ENCODE measurements at regions not wholly inside any gene's neighbourhood (a gene's known extent, or its start where the extent isn't known, plus 50 kb on each side); places are given as distances from the start of the nearest gene placed in this dataset.

DNA sequence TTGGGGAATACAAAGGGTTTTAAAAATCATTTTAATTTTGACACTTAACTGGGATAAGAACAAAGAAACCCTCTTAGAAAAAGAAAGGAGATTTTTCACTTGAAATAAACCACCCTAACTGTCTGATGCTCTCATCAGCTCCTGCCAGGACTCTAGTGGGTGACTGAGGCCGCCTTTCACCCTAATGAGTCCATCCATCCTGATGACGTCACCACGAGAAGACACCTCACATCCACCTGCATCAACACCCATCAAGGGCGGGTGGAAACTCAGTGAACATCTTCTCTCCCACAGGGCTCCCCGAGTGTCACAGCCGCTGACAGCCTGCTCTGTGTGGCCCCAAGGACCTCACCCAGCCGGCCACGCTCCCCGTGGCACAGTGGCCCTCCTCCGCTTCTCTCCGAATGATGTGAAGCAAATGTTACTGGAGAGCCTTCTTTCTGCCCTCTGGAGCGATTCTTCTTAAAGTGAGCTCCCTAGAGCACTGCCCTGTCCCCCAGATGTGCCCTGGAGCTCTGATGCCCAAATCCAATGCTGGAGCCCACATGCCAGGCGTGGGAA, 584.3 kb upstream of the ADAMTS16 start:
- no peak for DNase-seq
- CTCF ChIA-PET, result no interaction called here

DNA sequence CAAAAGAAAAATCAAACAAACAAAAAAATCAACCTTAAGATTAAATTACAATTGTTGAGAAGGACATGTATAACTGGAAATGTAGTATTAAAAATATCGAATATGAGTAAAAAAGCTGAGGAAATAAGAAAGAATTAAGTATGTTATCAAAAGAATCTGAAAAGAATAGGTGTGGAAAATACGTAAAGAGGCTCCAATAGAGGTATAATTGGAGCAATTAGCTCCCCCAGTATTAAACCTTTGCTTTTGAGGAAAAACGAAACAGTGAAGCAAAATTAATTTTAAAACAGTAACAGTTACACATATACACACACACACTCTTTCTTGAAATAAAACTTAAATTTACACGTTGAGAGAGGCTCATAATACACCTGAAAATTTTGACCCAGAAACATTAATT, 578.7 kb upstream of the ADAMTS16 start:
- ATAC-seq (no peak), DNase-seq (no peak)
- Mint-ChIP-seq H3K27me3 (no peaks in the 10 kb centered on the region), H3K4me3 (no peak overlapping the region), H3K4me1 (ENCODE audit: low read depth) (no peaks in the 10 kb centered on the region), H3K36me3 (ENCODE audit: low read depth) (no peaks in the 10 kb centered on the region), H3K9me3 (peaks cover 9% of the 10 kb centered on the region), H3K27ac (no peak overlapping the region)
- POLR2A ChIA-PET, result no interaction called here
- intact Hi-C loops (cut with micrococcal nuclease), result no loop called here
- CTCF ChIA-PET, result no interaction called here
- TF ChIP-seq, protein P1, sequence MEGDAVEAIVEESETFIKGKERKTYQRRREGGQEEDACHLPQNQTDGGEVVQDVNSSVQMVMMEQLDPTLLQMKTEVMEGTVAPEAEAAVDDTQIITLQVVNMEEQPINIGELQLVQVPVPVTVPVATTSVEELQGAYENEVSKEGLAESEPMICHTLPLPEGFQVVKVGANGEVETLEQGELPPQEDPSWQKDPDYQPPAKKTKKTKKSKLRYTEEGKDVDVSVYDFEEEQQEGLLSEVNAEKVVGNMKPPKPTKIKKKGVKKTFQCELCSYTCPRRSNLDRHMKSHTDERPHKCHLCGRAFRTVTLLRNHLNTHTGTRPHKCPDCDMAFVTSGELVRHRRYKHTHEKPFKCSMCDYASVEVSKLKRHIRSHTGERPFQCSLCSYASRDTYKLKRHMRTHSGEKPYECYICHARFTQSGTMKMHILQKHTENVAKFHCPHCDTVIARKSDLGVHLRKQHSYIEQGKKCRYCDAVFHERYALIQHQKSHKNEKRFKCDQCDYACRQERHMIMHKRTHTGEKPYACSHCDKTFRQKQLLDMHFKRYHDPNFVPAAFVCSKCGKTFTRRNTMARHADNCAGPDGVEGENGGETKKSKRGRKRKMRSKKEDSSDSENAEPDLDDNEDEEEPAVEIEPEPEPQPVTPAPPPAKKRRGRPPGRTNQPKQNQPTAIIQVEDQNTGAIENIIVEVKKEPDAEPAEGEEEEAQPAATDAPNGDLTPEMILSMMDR (IDR thresholded peaks at IDR 0.05), result no peak

More for the DNA sequence above, 584.3 kb upstream of the ADAMTS16 start:
- Mint-ChIP-seq H3K27me3 (no peaks in the 10 kb centered on the region), H3K36me3 (ENCODE audit: low read depth) (no peaks in the 10 kb centered on the region), H3K9me3 (peaks cover 7% of the 10 kb centered on the region), H3K27ac (no peak overlapping the region), H3K4me1 (ENCODE audit: low read depth) (no peaks in the 10 kb centered on the region), H3K4me3 (no peak overlapping the region)
- TF ChIP-seq, protein P1 (IDR thresholded peaks at IDR 0.05), result no peak
- intact Hi-C loops (cut with micrococcal nuclease), result no loop called here
- no peak for ATAC-seq
- POLR2A ChIA-PET, result no interaction called here

DNA sequence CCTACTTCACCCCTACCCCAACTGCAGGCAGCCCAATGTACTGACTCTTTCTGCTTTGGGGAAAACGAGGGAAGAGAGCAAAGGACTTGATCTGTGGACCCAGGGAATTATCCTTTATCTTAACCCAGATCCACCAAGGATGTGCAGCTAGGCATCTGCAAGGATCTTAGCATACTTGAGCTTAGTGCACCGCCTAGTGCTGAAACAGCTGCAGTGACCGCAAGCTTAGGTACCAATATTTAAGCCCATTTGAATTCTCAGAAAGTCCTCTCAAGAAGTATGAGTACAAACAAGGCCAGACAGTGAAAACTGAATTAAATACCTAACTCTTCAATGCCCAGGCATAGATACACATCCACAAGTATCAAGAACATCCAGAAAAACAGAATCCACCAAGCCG, 576.7 kb upstream of the ADAMTS16 start:
- intact Hi-C loops (cut with micrococcal nuclease), result no loop called here
- H3K4me3 Mint-ChIP-seq, result no peak overlapping the region
- no peaks in the 10 kb centered on the region for H3K4me1 Mint-ChIP-seq (ENCODE audit: low read depth)
- POLR2A ChIA-PET, result no interaction called here
- no peak for DNase-seq
- TF ChIP-seq, protein P1 (IDR thresholded peaks at IDR 0.05), result no peak
- H3K36me3 Mint-ChIP-seq (ENCODE audit: low read depth), result no peaks in the 10 kb centered on the region
- no peak for ATAC-seq
- no peak overlapping the region for H3K27ac Mint-ChIP-seq
- peaks cover 9% of the 10 kb centered on the region for H3K9me3 Mint-ChIP-seq
- CTCF ChIA-PET, result interaction anchor here (1.1 kb wide), 1 partner anchor 13 kb away, joined by 3 read pairs; no protein-coding TSS in a partner anchor
- H3K27me3 Mint-ChIP-seq, result no peaks in the 10 kb centered on the region

DNA sequence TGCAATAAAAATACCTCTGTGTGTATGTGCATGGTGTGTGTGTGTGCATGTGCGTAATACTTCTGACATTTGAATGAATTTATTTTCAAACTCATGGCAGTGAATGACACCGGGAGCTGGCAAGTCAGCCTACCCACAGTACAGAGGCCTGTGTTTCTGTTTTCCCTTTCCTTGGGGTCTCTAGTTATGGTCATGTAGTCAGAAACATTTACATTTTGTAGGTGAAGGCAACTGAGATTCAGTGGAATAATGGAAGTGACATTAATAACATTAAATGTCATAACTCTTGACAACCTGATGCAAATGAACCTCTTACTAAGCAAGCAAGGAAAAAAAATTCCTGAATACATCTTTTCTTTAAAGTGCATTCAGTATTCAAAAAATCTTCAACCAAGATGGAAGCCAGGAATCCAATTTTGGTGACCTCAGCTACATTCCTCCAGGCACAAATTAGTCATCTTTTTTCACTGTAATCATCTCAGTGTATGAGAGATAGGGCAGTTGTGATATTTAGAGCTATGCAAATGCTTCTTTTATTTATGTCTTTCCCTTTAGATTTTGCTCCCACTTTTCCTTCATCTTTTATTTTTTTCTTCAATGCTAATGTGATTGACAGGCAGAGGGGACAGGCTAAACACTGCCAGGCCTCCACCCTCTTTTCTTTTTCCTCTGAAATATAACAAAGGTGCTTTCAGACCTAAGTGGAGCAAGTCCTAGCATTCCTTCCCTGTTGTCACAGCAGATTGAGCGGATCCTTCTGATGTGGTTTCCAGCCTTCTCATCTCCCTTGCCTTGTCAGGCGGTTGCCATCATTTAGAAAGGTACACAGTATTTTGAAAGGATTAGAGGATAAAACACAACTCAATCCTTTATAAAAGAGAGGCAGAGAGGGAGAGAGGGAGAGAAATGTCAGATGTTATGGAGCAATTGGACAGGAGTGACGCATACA, 569.8 kb upstream of the ADAMTS16 start:
- H3K27ac Mint-ChIP-seq, result no peak overlapping the region
- DNase-seq, result no peak
- intact Hi-C loops (cut with micrococcal nuclease), result no loop called here
- CTCF ChIA-PET, result no interaction called here
- TF ChIP-seq, protein P1 (IDR thresholded peaks at IDR 0.05), result no peak
- no peak overlapping the region for H3K4me3 Mint-ChIP-seq
- no peaks in the 10 kb centered on the region for H3K36me3 Mint-ChIP-seq (ENCODE audit: low read depth)
- POLR2A ChIA-PET, result no interaction called here
- no peaks in the 10 kb centered on the region for H3K4me1 Mint-ChIP-seq (ENCODE audit: low read depth)
- no peaks in the 10 kb centered on the region for H3K27me3 Mint-ChIP-seq
- ATAC-seq, result no peak
- peaks cover 3% of the 10 kb centered on the region for H3K9me3 Mint-ChIP-seq

DNA sequence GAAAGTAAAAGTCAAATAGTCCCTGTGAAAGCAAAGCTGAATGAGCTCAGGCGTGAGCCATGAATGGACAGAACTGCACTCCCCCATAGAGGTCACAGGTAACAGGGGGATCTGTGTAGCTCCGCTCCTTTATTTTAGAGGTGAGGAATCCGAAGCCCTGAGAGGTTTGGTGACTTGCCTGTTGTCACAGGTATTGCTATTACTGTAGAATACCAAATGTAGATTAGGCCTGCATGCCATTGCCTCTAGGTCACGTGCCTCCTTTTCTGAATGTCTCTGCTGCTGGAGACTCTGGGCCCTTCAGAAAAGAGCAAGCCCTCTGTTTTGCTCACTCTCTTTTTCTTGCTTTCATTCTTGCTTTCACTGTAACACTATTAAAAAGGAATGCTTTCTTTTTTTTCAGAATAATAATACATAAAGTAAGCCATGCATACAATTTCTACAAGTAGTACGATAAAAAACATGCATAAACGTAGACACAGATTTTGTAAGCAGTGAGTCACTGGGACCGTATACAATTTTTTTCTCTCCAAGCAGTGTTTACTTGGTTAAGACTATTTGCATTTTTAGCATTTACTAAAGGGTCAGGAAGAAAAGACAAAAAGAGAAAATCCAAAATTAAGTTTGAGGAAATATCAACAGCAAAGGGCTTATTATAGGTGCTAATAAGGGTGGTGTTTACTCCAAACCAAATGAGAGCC, 568.7 kb upstream of the ADAMTS16 start:
- TF ChIP-seq, protein P1 (IDR thresholded peaks at IDR 0.05), result no peak
- H3K27me3 Mint-ChIP-seq, result no peaks in the 10 kb centered on the region
- no peaks in the 10 kb centered on the region for H3K4me1 Mint-ChIP-seq (ENCODE audit: low read depth)
- no peaks in the 10 kb centered on the region for H3K36me3 Mint-ChIP-seq (ENCODE audit: low read depth)
- peaks cover 3% of the 10 kb centered on the region for H3K9me3 Mint-ChIP-seq
- CTCF ChIA-PET, result no interaction called here
- POLR2A ChIA-PET, result no interaction called here
- ATAC-seq (no peak), DNase-seq (no peak)
- H3K4me3 Mint-ChIP-seq, result no peak overlapping the region
- H3K27ac Mint-ChIP-seq, result no peak overlapping the region
- intact Hi-C loops (cut with micrococcal nuclease), result no loop called here
